Hindlimb muscle (tissue), 1 donor: ENCODE measurements at regions not wholly inside any gene's neighbourhood (a gene's known extent, or its start where the extent isn't known, plus 50 kb on each side); places are given as distances from the start of the nearest gene placed in this dataset.
"Not testable (repeated sequence)": the region's sequence is repeated elsewhere in the genome, so short reads cannot be mapped to it uniquely, and the experiment has no call there.

Source experiments
- DNase-seq: peaks from one replicate; pipeline ENCODE4 v3.0.0-alpha.2; 2013

DNA sequence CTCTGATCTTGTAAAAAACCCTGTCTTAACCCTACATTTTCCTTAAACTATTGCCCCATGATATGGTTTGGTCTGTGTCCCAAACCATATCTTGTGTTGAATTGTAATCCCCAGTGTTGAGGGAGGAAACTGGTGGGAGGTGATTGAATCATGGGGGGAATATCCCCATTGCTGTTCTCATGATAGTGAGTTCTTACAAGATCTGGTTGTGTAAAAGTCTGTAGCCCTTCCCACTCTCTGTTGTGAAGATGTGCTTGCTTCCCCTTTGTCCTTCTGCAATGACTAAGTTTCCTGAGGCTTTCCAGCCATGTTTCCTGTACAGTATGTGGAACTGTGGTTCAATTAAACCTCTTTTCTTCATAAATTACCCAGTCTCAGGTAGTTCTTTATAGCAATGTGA is 881.4 kb downstream of the DIPK2A start:
- DNase-seq, result no peak

DNA sequence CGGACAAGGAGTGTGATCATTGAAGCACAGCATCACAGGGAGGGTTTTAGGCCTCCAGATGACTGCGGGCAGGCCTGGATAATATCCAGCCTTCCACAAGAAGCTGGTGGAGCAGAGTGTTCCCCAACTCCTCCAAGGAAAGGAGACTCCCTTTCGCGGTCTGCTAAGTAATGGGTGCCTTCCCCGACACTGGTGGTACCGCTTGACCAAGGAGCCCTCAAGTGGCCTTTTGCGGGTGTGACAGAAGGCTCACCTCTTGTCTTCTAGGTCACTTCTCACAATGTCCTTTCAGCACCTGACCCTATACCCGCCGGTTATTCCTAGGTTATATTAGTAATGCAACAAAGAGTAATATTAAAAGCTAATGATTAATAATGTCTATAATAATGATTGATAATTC is 882.4 kb downstream of the DIPK2A start:
- not testable (repeated sequence) for DNase-seq

GRCh38 chr3:144859161-144859560 is 887.5 kb downstream of the DIPK2A start:
- no peak for DNase-seq

DNA sequence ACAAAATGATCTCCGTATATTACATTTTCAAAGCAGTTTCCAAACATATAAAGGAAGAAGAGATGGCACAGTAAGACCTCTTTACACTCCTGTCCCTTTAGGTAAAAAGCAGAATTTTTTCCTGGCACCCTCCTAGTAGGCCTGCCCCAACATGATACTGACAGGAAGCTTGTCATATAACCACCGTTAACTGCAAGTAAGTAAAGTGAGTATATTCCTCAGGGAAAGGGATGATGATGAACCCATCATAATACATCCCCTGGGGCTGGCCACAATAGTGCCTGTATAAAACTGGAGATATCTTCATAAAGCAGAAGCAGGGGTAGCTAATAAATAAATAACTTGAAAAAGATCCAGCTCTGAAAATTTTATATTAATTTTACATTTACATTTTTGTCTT is 893.0 kb downstream of the DIPK2A start:
- no peak for DNase-seq

DNA sequence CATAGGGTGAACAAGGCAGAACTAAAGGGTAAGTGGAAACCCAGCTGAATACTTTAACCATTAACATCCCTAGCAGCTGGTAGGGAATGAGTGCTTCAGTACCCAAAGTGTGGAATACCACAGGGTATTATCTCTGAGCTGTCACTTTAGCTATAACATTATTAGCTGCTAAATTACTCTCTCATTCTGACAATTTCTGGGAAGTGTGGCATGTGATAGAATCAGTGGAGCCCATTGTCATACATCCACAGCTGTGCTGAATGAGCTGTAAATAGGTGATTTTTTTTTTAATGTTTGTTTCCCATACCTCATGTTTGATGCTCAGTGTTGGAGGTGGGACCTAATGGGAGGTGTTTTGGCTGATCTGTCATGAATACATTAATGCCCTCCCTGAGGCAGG is 894.3 kb downstream of the DIPK2A start:
- no peak for DNase-seq

DNA sequence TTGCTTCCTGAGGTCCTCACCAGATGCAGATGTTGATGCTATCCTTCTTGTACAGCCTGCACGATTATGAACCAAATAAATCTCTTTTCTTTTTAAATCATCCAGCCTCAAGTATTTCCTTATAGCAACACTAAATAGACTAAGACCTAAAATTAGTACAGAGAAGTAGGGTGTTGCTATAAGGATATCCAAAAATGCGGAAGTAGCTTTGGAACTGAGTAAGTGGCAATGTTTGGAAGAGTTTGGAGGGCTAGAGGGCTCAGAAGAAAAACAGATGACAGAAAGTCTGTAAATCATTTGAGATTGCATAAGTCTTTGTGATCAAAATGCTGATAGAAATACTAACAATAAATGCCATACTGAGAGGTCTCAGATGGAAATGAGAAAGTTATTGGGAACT is 894.9 kb downstream of the DIPK2A start:
- DNase-seq, result no peak

DNA sequence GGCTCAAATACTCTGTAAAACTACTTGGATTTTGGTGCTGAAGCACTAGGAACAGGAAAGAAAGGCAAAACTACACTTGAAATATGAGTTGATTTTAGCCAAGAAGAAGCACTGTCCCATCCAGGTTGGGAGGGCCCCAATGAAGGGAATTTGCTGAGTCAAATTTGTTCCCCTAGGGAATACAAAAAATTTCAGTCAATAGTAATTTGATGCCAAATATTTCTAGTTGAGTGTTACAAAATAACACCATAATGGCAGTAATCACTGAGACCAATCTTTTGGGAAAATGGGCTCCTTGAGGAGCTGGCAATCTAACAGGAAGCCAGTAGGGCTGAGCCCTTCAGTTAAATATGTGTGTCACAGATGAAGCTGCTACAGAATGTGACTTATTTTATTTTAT is 896.9 kb downstream of the DIPK2A start:
- DNase-seq, result no peak

- no peak for DNase-seq
Observed at GRCh38 chr3:144873066-144873465, 901.4 kb downstream of the DIPK2A start.

GRCh38 chr3:144875211-144875610 is 903.6 kb downstream of the DIPK2A start:
- no peak for DNase-seq

DNA sequence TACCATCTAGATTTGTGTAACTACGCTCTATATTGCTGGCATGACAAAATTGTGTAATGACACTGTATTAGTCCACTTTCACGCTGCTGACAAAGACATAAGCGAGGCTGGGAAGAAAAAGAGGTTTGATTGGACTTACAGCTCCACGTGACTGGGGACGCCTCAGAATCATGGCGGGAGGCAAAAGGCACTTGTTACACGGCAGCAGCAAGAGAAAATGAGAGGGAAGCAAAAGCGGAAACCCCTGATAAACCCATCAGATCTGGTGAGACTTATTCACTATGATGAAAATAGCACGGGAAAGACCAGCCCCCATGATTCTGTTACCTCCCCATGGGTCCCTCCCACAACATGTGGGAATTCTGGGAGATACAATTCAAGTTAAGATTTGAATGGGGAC is 905.7 kb downstream of the DIPK2A start:
- no peak for DNase-seq

DNA sequence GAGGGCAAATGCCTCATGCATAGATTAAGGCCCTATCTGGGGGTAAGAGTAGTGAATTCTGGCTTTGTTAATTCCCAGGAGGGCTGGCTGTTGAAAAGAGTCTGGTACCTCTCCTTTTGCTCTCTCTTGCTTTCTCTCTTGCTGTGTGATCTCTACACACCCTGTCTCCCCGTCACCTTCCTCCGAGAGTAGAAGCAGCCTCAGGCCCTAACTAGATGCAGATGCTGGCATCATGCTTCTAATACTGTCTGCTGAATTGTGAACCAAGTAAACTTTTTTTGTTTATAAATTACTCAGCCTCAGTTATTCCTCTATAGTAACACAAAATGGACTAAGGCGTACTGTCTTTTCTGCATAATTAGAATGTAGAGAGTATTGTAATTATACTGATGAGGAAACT is 908.1 kb downstream of the DIPK2A start:
- DNase-seq, result no peak

- no peak for DNase-seq
Observed at GRCh38 chr3:144893980-144894379, 922.4 kb downstream of the DIPK2A start.

DNA sequence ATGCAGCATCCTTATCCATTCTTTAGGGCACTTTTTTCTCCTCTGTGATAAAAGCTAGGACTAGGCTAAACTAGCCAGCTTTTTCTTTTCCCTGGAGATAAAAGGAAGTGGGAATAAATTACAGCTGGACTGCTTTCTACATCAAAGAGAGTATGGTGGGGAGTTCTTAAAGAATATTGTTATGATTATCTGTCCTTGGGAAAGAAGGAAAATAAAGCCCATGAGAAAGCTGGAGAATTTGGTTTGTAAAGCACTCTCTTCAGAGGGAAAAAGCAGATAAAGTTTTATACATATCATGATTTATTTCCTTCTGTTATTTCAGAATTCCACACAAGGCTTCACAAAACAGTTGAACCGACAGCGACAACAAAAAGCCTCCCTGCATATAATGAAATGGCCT is 923.0 kb downstream of the DIPK2A start:
- no peak for DNase-seq

- DNase-seq, result no peak
Observed at GRCh38 chr3:144900366-144900765, 928.7 kb downstream of the DIPK2A start.

- not testable (repeated sequence) for DNase-seq
Observed at GRCh38 chr3:144907581-144907980, 936.0 kb downstream of the DIPK2A start.

GRCh38 chr3:144912968-144913367 is 941.3 kb downstream of the DIPK2A start:
- no peak for DNase-seq

DNA sequence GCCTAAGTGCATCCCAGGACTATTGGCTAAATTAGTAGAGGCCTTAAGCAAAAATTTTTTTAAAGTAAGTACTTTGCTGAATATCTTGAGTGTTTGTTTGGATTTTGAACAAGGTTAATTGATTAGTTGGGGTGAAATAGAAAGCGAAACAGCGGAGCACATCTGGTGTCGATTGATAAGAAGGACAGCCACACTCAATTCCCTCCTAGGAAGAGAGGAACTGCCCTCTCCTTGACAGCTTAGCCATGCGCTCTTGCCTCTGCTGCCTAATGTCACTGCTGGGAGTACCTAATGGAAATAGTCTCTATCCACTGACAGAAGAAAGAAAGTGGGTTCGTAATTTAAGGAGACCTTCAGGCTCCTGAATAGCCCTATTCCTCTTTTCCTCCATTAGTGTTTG is 943.6 kb downstream of the DIPK2A start:
- no peak for DNase-seq

DNA sequence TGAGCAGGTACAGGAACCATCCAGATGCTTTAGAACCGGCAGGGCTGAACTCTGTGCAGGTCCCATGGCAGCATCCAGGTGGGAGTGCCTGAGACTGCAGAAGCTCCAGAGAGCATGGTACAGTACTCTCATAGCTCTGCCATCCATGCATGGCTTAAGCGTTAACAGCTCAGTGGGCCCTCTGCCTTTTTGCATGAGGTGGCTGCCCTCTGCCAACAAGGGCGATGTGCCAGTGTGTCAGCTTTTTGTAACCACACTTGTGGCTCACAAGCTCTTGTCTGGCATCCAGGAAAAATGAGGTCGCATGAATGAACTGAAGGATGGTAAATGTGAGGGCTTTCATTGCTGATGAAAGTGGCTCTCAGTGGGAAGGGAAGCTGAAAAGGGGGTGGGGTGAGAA is 950.1 kb downstream of the DIPK2A start:
- no peak for DNase-seq

DNA sequence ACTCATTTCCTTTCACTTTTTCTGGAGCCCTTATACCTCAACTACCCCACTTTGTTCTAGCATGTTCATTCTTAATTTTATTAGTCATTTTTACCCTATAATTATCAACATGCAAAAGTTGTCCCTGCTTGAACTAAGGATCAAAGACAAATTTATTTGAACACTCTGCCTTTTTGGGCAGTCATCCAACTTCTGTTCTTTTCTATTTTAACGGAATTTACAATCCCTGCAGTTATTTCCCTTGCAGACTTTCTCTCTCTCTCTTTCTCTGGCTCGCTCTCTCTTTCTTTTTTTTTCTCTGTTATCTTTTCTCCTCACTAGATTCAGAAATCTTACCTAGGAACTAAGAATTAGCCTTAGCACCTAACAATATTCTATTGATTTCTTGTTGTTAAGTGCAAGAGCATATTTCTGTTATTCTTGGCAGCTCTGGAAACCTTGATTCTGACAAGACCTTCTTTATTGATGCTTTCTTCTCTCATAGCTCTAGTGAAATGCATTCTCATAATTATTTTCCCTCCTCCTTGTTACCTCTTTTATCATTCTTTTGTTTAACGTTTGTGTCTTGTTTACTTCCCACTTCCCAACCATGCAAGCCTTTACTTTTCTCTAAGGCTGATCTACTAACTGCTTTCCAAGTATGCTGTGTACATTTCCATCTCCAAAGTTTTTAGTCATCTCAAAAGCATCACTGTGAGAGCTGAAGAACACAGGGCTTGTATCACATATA is 951.6 kb downstream of the DIPK2A start:
- DNase-seq, result no peak

DNA sequence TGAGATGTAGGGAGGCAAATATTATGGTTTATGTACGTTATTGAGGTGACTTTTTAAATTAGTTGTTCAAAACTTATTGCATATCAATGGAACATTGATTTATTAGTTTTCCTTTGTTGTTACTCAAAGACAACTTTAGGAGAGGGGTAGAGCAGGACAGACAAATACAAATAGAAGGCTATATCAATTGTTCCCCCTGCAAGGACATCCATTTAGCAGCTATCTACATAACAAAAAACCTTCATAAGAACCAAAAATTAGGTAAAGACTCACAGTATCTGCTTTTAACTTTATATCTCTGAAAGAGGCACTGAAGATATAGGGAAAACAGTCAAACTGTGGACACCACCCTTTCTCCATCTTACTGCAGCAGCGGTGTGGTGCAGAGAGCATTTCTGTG is 958.8 kb downstream of the DIPK2A start:
- DNase-seq, result no peak

GRCh38 chr3:144931590-144931989 is 960.0 kb downstream of the DIPK2A start:
- no peak for DNase-seq

- no peak for DNase-seq
Observed at GRCh38 chr3:144942093-144942837, 970.6 kb downstream of the DIPK2A start.

DNA sequence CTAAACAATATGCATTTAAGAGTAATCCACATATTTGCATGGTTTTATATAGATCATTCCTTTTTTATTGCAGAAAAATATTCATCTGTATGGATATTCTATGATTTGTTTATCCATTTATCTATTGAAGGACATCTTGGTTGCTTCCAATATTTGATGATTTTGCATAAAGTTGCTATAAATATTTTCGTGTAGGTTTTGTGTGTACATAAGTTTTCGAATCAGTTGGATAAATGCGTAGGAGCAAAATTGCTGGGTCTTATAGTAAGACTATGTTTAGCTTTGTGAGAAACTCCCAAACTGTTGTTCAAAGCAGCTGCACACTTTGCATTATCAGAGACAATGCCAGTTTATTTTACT is 971.2 kb downstream of the DIPK2A start:
- DNase-seq, result no peak

DNA sequence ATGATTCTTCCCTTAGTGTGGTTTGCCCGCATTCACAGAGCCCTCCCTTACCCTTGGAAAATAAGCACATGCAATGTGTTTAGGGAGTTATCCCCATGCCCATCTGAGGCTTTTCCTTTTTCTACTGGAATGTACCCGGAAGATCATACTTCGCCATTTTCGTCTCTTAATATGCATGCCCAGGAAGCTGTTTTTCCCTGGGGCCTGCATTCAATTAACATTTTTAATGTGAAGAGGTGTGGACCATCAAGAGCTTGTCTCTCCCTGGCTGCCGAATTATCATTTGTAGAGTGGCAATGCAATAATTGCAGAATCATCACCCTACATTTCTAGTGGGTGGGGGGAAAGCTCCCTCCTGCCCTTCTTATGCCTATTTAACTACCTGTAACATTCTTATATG is 976.3 kb downstream of the DIPK2A start:
- no peak for DNase-seq

GRCh38 chr3:144948711-144949110 is 977.1 kb downstream of the DIPK2A start:
- no peak for DNase-seq
